WTC11 (cell line): ENCODE measurements at regions not wholly inside any gene's neighbourhood (a gene's known extent, or its start where the extent isn't known, plus 50 kb on each side); places are given as distances from the start of the nearest gene placed in this dataset.

ENCODE experiments used
- ATF1 ChIP-seq: sonication (generic); formaldehyde crosslinking; IDR thresholded peaks from 2 replicates; pipeline ENCODE4 v1.8.1; 2023; ENCODE audit warnings: mild to moderate bottlenecking, moderate library complexity, missing genetic modification reagents
- CBFB ChIP-seq: sonication (generic); formaldehyde crosslinking; IDR thresholded peaks from 2 replicates; pipeline ENCODE4 v1.8.1; 2022; ENCODE audit warnings: mild to moderate bottlenecking, low read depth, missing genetic modification reagents
- CTCF ChIP-seq: fragments of 200-600 bp; IDR thresholded peaks from 2 replicates; pipeline ENCODE4 v1.8.0; 2022; ENCODE audit warnings: antibody characterized with exemption
- GRHL2 ChIP-seq: fragments of 250-450 bp; sonication (Bioruptor Pico); IDR thresholded peaks from 2 replicates; pipeline ENCODE4 v1.8.0; 2022; ENCODE audit warnings: mild to moderate bottlenecking, moderate library complexity; ENCODE audit not compliant: insufficient replicate concordance, severe bottlenecking
- NFYB ChIP-seq: sonication (generic); formaldehyde crosslinking; conservative IDR thresholded peaks from 2 replicates; pipeline ENCODE4 v1.8.0; 2022; ENCODE audit warnings: low read depth, missing genetic modification reagents
- TEAD4 ChIP-seq: sonication (generic); formaldehyde crosslinking; IDR thresholded peaks from 2 replicates; pipeline ENCODE4 v1.8.0; 2022; ENCODE audit warnings: mild to moderate bottlenecking, missing genetic modification reagents
- TP53 ChIP-seq: sonication (generic); formaldehyde crosslinking; IDR thresholded peaks from 2 replicates; pipeline ENCODE4 v1.8.1; 2023; ENCODE audit warnings: mild to moderate bottlenecking, missing genetic modification reagents
- ZBTB43 ChIP-seq: sonication (generic); formaldehyde crosslinking; IDR thresholded peaks from 2 replicates; pipeline ENCODE4 v1.8.1; 2023; ENCODE audit warnings: mild to moderate bottlenecking, missing genetic modification reagents
- TF ChIP-seq, protein P1 (sequence below): sonication (generic); formaldehyde crosslinking; IDR thresholded peaks from 2 replicates; pipeline ENCODE4 v1.8.1; 2023; ENCODE audit warnings: mild to moderate bottlenecking, missing genetic modification reagents

DNA sequence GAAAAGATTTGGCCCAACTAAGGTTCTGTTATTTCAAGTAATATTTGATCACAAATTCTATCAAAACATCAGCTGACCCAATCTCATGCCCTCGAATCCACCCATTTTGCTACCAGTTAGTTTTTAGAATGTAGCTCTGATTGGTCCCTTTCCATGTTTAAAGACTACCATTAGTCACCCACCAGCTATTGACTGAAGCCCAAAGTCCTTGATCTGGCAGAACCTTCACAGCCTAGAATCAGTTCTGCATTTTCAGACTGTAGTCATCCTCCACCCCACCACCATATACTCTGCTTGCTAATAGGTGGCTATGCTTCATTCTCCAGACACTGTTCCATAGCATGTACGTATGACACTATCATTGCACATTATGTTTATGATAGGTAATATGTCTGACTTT is 182.2 kb upstream of the TARS1 start:
- TF ChIP-seq CBFB (CRISPR knock-in tag) (no peak), CTCF (no peak), ATF1 (CRISPR knock-in tag) (no peak), TP53 (no peak), NFYB (CRISPR knock-in tag) (no peak), TEAD4 (CRISPR knock-in tag) (no peak), GRHL2 (CRISPR knock-in tag) (no peak), ZBTB43 (CRISPR knock-in tag) (no peak)
- TF ChIP-seq, protein P1, sequence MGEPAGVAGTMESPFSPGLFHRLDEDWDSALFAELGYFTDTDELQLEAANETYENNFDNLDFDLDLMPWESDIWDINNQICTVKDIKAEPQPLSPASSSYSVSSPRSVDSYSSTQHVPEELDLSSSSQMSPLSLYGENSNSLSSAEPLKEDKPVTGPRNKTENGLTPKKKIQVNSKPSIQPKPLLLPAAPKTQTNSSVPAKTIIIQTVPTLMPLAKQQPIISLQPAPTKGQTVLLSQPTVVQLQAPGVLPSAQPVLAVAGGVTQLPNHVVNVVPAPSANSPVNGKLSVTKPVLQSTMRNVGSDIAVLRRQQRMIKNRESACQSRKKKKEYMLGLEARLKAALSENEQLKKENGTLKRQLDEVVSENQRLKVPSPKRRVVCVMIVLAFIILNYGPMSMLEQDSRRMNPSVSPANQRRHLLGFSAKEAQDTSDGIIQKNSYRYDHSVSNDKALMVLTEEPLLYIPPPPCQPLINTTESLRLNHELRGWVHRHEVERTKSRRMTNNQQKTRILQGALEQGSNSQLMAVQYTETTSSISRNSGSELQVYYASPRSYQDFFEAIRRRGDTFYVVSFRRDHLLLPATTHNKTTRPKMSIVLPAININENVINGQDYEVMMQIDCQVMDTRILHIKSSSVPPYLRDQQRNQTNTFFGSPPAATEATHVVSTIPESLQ: no peak
